Adrenal gland (tissue), 9 donors: ENCODE measurements at regions not wholly inside any gene's neighbourhood (a gene's known extent, or its start where the extent isn't known, plus 50 kb on each side); places are given as distances from the start of the nearest gene placed in this dataset.

Source experiments
- DNase-seq, 7 donors: peaks; one replicate each; pipeline ENCODE4 v3.0.0-alpha.2; 2019 to 2020
- H3K27ac ChIP-seq, 5 donors: fragments of 200-600 bp; sonication (generic) in 4 of 5; 1 replicate in 3 of 5; 2 replicates in 2 of 5; pipeline versions ENCODE4 v1.5.1 to v1.8.0; 2016 to 2020; ENCODE audit warnings: mild to moderate bottlenecking in 1 of 5
- H3K27me3 ChIP-seq: fragments of 200-600 bp; 2 replicates; pipeline ENCODE4 v1.8.0; 2021
- H3K36me3 ChIP-seq, 2 donors: fragments of 200-600 bp; replicated peaks in 1 of 2; 1 replicate in 1 of 2; 2 replicates in 1 of 2; pipeline versions ENCODE4 v1.5.1 to v1.8.0; 2018 to 2022
- H3K4me1 ChIP-seq, 2 donors: fragments of 200-600 bp; replicated peaks in 1 of 2; 1 replicate in 1 of 2; 2 replicates in 1 of 2; pipeline versions ENCODE4 v1.5.1 to v1.8.0; 2018 to 2021
- H3K4me3 ChIP-seq, 4 donors: fragments of 200-600 bp; sonication (generic) in 3 of 4; one replicate each; pipeline ENCODE4 v1.5.1; 2016 to 2018
- H3K9me3 ChIP-seq, 3 donors: fragments of 200-600 bp; sonication (generic) in 1 of 3; replicated peaks in 1 of 3; 1 replicate in 2 of 3; 2 replicates in 1 of 3; pipeline versions ENCODE4 v1.5.1 to v1.8.0; 2016 to 2021
- CTCF ChIP-seq, 6 experiments: fragments of 450-650 bp in 4 of 6; fragments of 200-600 bp in 2 of 6; sonication (generic) in 1 of 6; IDR thresholded peaks; 1 replicate in 5 of 6; 2 replicates in 1 of 6; pipeline versions ENCODE4 v1.5.1 to v1.8.0; 2016 to 2021; ENCODE audit warnings: antibody characterized with exemption in 6 of 6, mild to moderate bottlenecking in 2 of 6, moderate library complexity in 1 of 6
- POLR2A ChIP-seq, 2 donors: fragments of 450-650 bp; IDR thresholded peaks; one replicate each; pipeline ENCODE4 v1.6.1; 2017; ENCODE audit warnings: antibody characterized with exemption in 2 of 2, mild to moderate bottlenecking in 2 of 2, moderate library complexity in 1 of 2
- WGBS, 4 donors: extraction: QIAGEN DNeasy Blood & Tissue Kit in 2 of 4; methylation state at CpG; one replicate each; pipeline versions ENCODE4 v1.1.5 to v1.1.7; 2013 to 2017; 5-methylcytosine and 5-hydroxymethylcytosine counted together
- intact Hi-C, 2 donors: fragments of 100-400 bp; cut with DNase I; formaldehyde crosslinking; loops; one replicate each; pipeline versions ENCODE4 v1.14.1 to v1.15.0; 2022 to 2023
- donor health status: healthy with polysubstance abuse.
- donor health status: Bipolar disorder and iron deficiency.
- donor health status: DM: yes; HTN: yes; CAD: no.
- donor health status: DM: no; HTN: no; CAD: no.
- donor health status: DM: no; HTN: no; CAD: no.

- intact Hi-C loops = no loop called here
- no peak overlapping the region for H3K4me3 ChIP-seq
- WGBS, 4 donors = 26 to 70% (median 49%) methylated on average over 3 of the region's 3 CpGs
- TF ChIP-seq CTCF (IDR thresholded peaks at IDR 0.05) (no peak), POLR2A (IDR thresholded peaks at IDR 0.05) (no peak)
- no peaks in the 10 kb centered on the region for H3K9me3 ChIP-seq
- no peak for DNase-seq
- no peaks in the 10 kb centered on the region for H3K4me1 ChIP-seq
- H3K27ac ChIP-seq = no peak overlapping the region
- H3K36me3 ChIP-seq = no peaks in the 10 kb centered on the region
- H3K27me3 ChIP-seq = peaks cover 7% of the 10 kb centered on the region
Measured at GRCh38 chr10:128364631-128365030, 238.4 kb upstream of the MKI67 start.

- no peak overlapping the region for H3K27ac ChIP-seq
- no peaks in the 10 kb centered on the region for H3K9me3 ChIP-seq
- H3K27me3 ChIP-seq = peaks cover 7% of the 10 kb centered on the region
- intact Hi-C loops = no loop called here
- DNase-seq = no peak
- no peaks in the 10 kb centered on the region for H3K4me1 ChIP-seq
- H3K4me3 ChIP-seq = no peak overlapping the region
- no peak for TF ChIP-seq POLR2A (IDR thresholded peaks at IDR 0.05)
- TF ChIP-seq CTCF (IDR thresholded peaks at IDR 0.05) = no peak
- 63 to 78% (median 72%) methylated on average over 17 of the region's 17 CpGs for WGBS, 4 donors
- H3K36me3 ChIP-seq = no peaks in the 10 kb centered on the region
Measured at GRCh38 chr10:128365156-128365725, 239.0 kb upstream of the MKI67 start.

GRCh38 chr10:128367807-128368206 is 241.6 kb upstream of the MKI67 start:
- Histone ChIP-seq H3K27me3 (peaks cover 7% of the 10 kb centered on the region), H3K9me3 (no peaks in the 10 kb centered on the region), H3K36me3 (no peaks in the 10 kb centered on the region), H3K27ac (no peak overlapping the region), H3K4me3 (no peak overlapping the region), H3K4me1 (no peaks in the 10 kb centered on the region)
- DNase-seq = no peak
- TF ChIP-seq CTCF (IDR thresholded peaks at IDR 0.05) = no peak
- no peak for TF ChIP-seq POLR2A (IDR thresholded peaks at IDR 0.05)
- intact Hi-C loops = no loop called here
- WGBS, 4 donors = 46 to 87% (median 66%) methylated on average over 2 to 3 of the region's 3 CpGs

GRCh38 chr10:128369101-128369650 is 243.0 kb upstream of the MKI67 start:
- Histone ChIP-seq H3K4me3 (no peak overlapping the region), H3K27ac (no peak overlapping the region), H3K27me3 (peaks cover 7% of the 10 kb centered on the region), H3K4me1 (no peaks in the 10 kb centered on the region), H3K36me3 (no peaks in the 10 kb centered on the region), H3K9me3 (no peaks in the 10 kb centered on the region)
- no peak for DNase-seq
- intact Hi-C loops = no loop called here
- 72 to 89% (median 82%) methylated on average over 7 to 12 of the region's 12 CpGs for WGBS, 4 donors
- no peak for TF ChIP-seq CTCF (IDR thresholded peaks at IDR 0.05)
- TF ChIP-seq POLR2A (IDR thresholded peaks at IDR 0.05) = no peak
